Left cardiac atrium (tissue), 4 donors: ENCODE measurements at regions not wholly inside any gene's neighbourhood (a gene's known extent, or its start where the extent isn't known, plus 50 kb on each side); places are given as distances from the start of the nearest gene placed in this dataset.
A peak's percentile ranks its signal among the peaks of the same experiment; 100 is the strongest.

Experiments used
- ATAC-seq, 2 donors: fragments of 200-7000 bp; cut with Tn5 transposase; one replicate each; pipeline ENCODE4 v1.9.1; 2020; ENCODE audit warnings: mild to moderate bottlenecking in 2 of 2, moderate library complexity in 2 of 2
- DNase-seq: peaks from one replicate; pipeline ENCODE4 v3.0.0-alpha.2; 2020
- intact Hi-C, 2 donors: fragments of 100-400 bp; cut with DNase I; formaldehyde crosslinking; loops; one replicate each; pipeline versions ENCODE4 v1.14.1 to v1.15.1; 2022 to 2023
- donor health status: DM: no; HTN: yes; CAD: no.
- donor health status: DM: no; HTN: yes; CAD: no; lungs with severe emphysema.
- donor health status: DM: yes; HTN: yes; CAD: no.
- donor health status: Dilated cardiomyopathy.

DNA sequence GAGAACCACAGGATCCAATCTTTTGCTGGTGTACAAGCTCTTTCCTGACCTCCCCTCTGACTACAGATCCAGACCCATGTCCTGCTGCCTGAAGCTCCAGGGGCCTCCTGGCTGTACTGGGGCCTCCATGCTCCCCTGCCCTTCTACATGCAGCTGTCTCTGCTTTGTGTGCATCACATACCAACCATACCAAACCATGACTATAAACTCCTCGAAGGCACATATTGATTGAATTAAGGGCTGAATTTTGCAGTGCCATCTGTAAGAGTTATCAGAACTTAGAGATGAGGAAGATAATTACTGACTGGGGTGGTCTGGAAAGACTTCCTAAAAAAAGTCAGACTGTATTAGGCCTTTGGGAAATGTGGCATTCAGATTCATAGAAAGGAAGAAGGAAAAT lies 139.9 kb upstream of the CXCR4 start:
- intact Hi-C loops: no loop called here
- ATAC-seq: no peak
- no peak for DNase-seq

DNA sequence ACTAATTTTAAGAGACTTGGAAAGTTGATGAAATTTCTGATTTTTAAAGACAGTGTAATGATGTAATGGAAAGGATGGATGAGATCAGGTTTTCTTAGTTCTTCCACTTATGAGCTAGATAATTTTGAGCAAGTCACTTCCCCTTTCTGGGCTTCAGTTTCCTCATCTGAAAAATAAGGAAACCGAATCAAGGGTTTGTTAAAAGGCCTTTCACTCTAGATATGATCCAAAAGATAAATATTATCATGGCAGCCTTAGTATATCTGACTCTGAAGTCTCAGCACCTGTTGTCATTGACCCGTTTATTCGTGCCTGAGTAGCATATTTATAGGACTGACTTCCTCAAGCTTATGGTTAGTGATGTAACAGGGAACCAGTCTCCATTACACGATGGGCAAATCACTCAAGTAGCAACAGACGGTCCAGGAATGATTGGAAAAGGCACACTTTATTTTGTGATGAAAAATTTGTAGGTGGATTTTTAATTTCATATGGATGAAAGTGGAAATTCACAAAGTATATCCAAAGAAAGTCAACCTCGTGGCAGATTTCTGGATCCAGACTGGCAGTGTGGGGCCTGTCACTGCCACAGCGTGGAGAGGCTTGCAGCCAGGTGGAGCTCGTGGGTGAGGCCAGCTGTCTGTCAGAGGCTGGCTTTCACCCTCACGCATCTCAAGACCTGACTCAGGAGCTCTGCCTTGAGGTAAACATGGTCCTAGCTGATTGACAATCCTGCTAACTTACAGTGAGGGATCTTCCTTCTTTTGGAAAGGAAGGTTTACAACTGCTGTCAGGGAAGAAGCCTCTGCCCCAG lies 137.9 kb upstream of the CXCR4 start:
- intact Hi-C loops: no loop called here
- DNase-seq (no peak), ATAC-seq (no peak)

DNA sequence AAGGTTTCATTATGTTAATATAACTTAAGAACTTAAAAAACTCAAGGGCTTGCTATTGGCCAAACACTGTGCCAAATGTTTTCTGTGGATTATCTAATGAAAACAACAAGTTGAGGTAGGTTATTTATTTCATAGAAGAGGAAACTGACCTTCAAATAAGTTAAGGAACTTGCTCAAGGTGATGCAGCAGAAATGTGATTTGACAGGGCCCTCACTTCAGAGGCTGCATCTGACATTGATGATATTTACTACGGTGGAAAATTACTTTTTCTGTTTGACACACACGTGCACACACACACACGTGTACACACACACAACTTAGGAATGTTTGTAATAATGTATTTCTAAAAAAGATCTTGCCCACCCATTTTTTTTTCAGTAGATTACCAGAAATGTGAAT lies 137.2 kb upstream of the CXCR4 start:
- intact Hi-C loops: no loop called here

DNA sequence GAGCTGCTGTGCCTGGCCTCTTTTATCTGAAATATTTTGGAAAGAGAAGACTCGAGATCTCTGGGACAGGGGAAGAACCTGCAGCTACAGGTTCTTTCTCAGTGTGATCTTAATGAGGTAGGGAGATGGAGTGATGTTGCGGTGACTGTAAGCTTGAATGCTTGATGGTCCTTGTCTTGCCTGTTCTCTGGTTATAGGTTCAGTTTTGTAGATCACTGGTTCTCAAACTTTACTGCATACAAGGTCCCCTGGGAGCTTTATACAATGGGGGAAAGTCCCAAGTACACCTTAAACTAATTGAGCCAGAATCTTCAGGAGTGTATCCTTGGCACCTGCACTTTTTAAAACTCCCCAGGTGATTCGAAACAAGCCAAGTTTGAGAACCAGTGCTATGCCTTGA lies 136.7 kb upstream of the CXCR4 start:
- DNase-seq (no peak), ATAC-seq (no peak)
- intact Hi-C loops: no loop called here

More for the DNA sequence above, 137.2 kb upstream of the CXCR4 start:
- DNase-seq: no peak
- no peak for ATAC-seq

DNA sequence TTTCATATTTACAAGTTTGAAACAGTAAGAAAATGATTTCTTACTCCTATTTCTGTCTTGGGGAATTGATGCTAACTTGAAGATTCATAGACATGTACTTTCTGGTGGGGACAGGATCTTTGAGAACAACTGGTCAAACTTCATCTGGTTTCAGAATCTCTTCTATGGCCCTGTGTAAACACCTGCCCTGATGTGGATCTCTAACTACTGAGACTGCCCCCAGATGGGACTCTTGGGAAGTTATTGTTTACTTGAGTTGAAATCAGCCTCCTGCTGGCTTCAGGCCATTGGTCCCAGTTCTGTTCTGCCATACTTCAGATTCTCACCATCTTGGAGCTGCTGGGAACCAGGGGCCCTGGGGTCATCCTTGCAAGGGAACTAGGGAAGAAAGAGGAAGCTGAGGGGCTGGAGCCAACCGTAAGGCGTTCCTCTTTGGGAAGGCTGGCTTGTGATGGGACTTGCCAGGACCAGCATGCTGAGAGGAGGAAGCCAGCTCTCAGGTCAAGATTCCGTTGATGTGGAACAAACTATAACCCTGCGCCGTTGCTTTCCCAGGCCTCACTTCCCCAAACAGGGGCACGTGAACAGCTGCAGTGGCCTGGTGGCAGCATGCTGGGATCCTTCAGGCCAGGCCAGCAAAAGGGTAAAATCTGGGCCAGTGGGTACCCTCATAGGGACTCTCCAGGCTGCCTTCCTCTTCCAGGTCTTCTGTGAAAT lies 135.5 kb upstream of the CXCR4 start:
- peak; percentile 41 for DNase-seq

DNA sequence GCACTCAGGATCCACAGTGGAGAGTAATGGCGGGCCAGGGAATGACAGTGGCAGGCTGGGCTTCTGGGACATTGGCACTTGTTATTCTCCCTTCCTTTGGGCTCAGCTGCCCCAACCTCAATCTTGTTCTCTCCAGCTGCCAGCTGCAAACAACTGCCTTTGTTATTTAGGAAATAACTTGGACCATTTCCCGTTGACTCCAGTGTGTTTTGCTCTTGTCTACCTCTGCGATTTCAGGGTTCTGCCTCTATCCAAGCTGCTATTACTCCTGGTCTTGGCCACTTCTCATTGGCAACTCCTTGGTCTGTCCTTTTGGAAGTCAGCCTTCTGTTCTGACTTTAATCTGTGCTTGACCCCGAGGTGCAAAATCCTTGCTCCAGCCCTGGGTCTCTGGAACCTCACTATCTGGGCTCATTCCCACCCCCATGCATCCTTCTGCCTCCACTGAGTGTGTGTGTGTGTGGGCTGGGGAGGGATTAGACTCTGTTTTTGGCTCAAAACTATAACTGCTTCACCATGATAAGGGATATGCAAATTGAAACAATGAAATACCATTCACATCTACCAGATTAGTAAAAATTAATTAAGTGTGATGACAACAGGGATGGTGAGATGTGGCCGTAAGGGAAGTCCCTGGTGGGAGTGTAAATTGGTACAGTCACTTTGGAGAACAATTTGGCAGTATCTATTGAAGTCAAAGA lies 134.1 kb upstream of the CXCR4 start:
- peak; percentile 8 to 48 for ATAC-seq
- DNase-seq: no peak
- intact Hi-C loops: no loop called here

More for the DNA sequence above, 135.5 kb upstream of the CXCR4 start:
- ATAC-seq: peak; percentile 48 to 57
- intact Hi-C loops: no loop called here

DNA sequence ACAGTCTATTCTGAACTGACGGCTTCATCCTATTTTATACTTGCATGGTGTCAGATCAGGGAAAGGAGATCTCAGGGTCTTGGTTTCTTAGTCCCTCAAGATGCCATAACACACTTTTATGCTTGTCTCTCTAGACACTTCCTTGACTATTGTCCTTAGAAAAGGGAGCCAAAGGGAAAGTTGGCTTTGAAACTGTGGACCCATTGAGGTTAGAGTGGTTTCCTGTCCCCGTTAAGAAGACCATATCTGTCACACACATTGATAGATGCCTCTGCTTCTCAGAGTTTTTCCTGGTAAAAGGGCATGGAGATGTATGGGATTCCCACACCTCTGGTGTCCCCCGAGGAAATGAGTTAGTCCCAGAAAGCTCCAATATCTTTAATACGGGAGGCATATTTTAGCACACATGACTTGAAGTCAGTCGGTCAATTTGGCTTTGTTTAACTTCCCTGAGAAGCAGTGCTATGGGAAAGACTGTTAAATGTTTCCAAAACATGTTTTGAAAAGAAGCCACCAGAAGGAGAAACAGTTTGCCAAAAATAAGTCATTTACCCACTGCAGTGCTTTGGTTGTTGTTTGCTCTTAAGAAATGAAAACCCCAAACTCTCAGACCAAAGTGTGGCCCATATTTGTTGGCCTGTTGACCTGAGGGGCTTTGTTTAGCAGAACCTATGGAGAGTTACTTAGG lies 133.4 kb upstream of the CXCR4 start:
- intact Hi-C loops: no loop called here
- ATAC-seq (no peak), DNase-seq (no peak)

DNA sequence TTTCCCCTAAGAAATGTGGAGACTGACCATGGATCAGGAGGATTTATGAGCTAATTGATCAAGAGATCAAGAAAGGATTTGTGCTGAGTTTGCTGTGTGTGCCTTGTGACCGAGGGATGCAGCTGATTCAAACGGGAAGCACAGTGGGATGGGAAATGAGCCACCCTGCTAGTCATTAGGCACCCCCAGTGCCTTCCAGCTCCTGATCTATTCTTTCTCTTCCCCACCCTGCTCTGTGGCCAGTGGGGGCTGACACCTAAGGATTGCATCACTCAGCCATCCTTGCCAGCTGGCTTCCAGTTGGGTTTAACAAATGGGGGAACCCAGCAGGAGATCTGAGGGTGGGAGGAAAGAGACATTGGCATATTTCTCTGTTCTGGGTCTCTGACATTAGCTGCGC lies 132.2 kb upstream of the CXCR4 start:
- intact Hi-C loops: no loop called here
- no peak for ATAC-seq
- DNase-seq: no peak

DNA sequence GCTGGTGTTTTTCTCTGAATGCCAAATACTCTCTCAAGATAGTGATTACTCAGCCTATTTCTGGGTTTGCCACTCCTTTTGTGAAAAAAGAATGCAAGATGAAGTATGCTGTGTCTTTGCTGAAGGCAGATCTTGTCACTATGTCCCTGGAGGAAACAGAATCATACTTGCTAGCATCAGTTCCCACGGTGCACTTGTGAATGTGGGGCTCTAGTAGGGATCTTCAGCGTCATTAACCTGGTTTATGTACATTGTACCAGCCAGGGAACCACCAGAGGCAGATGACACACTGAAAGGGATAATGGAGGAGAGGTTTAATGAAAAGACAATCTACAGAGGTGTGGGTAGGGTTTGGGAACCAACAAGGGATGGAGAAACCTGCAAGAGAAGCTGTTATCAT lies 131.0 kb upstream of the CXCR4 start:
- ATAC-seq (no peak), DNase-seq (no peak)
- intact Hi-C loops: no loop called here

DNA sequence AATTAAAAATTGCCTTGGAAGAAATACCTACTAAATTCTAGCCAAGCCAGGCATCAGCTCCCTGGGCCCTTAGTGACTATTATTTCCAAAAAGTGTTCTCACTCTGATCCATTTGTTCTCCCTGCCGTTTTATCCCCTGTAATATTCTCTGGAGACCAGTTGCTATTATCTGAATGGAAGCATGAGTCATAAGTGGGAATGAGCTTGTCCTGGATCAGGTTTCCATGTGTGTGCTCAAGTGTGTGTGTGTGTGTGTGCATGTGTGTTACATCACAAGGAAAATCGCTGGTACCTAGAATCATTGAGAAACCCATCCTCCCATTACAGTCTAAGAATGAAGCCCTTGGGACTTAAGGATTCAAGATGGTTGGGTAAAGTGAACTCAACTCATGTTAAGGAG lies 130.3 kb upstream of the CXCR4 start:
- intact Hi-C loops: no loop called here
- DNase-seq: no peak
- peak in 1 of 2 donors; percentile 44 for ATAC-seq

DNA sequence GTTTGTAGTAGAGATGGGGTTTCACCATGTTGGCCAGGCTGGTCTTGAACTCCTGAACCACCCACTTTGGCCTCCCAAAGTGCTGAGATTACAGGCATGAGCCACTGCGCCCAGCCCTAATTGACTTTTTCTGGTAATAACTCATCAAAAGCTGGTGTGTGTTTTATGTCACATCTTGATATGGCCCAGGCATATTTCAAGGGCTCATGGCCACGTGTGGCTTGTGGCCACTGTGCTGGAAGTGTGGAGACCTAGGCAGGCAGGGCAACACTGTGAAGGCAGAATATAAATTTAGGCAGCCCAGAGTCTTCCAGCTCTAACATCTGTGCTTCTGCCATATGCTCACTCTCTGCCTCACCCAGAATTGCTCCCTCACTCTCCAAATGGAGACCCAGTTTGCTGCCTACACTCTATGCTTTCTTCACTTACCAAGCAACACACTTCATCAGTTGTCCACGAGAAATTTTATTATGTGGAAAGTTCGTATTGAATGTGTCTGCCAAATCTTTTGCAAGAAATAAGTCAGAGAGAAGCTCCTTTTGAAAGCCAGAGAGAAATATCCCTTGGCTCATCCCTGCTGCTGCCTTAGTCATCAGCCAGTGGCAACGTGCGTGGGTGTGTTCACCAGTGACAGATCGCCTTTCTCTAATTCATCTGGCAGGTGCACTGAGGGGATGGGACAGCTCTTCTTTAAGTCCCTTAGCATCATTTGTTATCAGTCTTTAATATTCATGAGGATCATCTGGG lies 129.4 kb upstream of the CXCR4 start:
- peak; percentile 13 to 46 for ATAC-seq
- intact Hi-C loops: no loop called here

DNA sequence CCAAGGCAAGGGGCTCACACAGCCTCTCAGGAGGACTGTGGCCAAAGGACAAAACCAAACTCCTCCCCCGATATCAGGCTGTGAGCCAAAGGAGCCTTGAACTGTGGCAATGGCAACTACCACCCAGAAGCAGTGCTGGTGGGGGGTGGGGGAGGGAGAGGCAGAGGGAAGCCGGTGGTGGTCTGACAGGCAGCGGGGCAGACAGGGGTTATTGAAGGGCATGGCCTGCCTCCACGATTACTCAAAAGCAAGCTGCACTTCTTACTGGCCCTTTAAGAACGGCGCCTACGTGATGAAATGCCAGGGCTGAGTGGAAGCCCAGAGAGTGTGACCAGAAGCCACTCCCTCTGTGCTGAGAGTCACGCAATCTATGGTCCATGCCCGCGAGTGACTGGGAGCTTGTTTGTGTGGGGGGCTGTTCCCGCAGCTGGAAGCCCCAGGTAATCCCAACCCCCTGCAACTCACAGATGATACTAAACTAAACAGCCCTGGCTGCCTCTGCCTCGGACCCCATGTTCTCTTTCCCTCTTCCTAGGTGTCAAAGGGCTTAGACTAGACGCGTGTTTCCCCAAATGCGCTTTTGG lies 128.2 kb upstream of the CXCR4 start:
- intact Hi-C loops: no loop called here
- peak; percentile 61 to 75 for ATAC-seq
- peak; percentile 57 for DNase-seq

More for the DNA sequence above, 129.4 kb upstream of the CXCR4 start:
- DNase-seq: peak; percentile 61

DNA sequence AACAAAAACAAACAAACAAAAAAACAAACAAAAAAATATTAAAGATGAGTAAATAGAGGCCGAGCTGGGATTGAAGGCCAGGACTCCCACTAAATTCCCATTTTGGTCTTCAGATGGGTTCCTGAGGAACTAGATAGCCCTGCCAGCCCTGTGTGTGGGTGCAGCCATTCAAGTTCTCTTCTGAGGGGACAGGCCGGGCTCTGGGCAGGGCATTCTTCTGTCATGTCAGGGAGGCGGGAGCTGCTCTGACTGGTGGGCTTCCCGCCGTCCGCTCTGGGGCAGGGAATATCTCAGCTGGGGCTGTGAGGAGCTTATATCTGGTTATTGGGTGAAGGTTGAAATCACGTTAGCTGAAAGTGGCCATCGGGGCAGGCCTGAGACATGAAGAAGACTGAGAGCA lies 127.3 kb upstream of the CXCR4 start:
- DNase-seq: no peak
- intact Hi-C loops: no loop called here
- ATAC-seq: no peak

DNA sequence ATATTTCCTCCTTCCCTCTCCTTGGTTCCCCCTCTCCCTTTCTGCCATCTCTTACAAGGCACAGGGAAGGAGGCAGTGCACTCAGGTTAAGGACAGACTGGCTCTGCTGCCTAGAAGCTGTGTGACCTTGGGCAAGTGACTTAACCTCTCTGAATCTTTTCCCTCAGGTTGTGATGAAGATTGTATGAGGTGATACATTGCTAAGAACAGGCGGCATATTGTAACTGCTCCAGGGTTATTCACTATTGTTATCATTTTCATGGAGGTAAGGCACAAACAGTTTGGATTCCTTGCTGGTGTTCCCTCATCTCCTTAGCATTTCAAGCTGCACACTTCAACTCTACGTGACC lies 126.6 kb upstream of the CXCR4 start:
- intact Hi-C loops: no loop called here
- DNase-seq (no peak), ATAC-seq (no peak)

DNA sequence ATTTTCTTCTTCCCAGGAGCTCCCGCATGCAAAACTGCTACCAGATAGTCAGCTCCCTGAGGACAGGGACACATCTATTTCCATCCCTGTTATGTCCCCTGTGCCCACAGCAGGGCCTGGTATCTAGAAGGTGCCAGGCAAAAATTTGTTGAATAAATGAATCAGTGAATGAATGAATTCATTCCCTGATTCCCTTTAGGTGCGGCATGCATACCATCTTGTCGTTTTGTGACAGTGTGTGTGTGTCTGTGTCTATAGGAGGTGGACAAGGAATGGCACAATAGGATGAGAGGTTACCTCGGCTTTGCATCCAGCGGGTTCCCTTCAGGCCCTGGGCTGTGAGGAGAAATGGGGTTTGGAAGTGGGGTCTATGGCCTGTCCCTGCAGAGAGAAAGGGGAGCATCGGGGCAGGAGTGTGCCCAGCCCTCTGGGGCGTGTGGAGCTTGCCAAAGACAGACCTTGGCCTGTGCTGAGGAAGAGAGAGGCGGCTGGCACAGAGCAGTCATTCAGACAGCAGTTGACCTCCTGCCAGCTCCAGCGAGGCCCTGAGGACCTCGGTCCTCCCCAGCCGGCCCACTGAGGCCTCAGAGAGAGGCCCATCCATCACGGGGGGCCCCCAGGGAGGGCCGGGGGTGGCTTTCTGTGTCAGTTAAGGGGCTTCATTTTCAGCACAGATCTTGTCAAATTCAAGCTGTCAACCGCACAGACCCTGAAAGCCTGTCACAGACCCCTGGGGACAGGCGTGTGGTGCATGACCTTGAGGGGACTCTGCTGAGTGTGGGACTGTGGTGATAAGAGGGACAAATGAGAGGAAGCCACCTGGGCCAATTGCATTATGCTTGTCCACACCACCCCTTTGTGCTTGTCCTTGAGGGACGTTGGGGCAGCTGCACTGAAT lies 125.9 kb upstream of the CXCR4 start:
- DNase-seq: no peak
- ATAC-seq: peak in 1 of 2 donors; percentile 43
- intact Hi-C loops: no loop called here

DNA sequence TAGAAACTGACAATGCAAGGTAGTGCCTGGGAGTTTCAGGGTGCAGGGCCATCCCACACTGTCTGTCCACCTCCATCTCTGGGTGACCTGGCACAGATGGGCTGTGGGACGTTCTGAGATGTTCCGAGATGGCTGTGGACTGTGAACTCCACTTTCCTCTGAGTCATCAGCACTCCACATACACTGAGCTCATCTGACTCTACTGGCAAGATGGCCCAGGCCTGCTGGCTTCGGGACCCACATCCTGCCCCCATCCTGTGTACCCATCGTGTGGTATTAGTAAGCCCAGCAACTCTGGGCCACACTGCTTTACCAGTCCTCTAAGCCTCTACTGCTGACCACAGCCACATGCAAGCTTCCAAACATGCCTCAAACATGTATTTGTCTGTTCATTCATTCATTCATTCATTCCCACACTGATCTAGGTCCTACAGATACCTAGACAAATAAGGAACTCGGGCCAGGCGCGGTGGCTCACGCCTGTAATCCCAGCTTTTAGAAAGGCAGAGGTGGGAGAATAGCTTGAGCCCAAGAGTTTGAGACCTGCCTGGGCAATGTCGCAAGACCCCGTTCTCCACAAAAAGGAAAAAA lies 124.8 kb upstream of the CXCR4 start:
- DNase-seq: no peak
- intact Hi-C loops: no loop called here

DNA sequence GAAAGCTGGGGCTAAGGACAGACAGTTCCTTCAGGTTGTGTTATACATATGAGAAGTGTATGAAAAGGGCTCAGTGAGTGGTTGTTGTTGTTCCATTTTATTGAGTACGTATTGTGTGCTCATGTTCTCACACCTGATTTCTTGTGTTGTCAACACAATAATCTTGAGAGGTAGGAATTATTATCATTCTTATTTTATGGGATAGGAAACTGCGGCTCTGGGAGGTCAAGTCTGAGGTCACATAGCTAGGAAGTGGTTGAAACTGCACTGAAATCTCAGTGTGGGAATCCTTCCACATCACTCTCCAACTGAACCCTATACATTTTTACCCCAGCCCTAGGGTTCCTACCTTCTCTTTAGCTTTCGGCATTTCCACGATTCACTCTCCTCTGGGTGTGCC lies 124.2 kb upstream of the CXCR4 start:
- intact Hi-C loops: no loop called here
- DNase-seq: no peak
- ATAC-seq: no peak

More for the DNA sequence above, 124.8 kb upstream of the CXCR4 start:
- peak in 1 of 2 donors; percentile 25 for ATAC-seq
